Neural cell (in vitro differentiated cells): ENCODE measurements at regions not wholly inside any gene's neighbourhood (a gene's known extent, or its start where the extent isn't known, plus 50 kb on each side); places are given as distances from the start of the nearest gene placed in this dataset.

Source experiments
- CTCF ChIP-seq: fragments of 450-650 bp; IDR thresholded peaks from 2 replicates; pipeline ENCODE4 v1.5.1; 2014; ENCODE audit warnings: antibody characterized with exemption, mild to moderate bottlenecking, moderate library complexity; ENCODE audit not compliant: poor library complexity, severe bottlenecking
- EZH2 ChIP-seq: fragments of 200-600, 300-800 bp; shearing (Covaris generic), sonication (generic); IDR thresholded peaks from 2 replicates; pipeline ENCODE4 v1.6.1; 2014; ENCODE audit warnings: antibody characterized with exemption, low read length, borderline replicate concordance, mild to moderate bottlenecking; ENCODE audit not compliant: insufficient read depth, poor library complexity, severe bottlenecking
- MXI1 ChIP-seq: fragments of 450-650 bp; conservative IDR thresholded peaks from 2 replicates; pipeline ENCODE4 v1.6.1; 2014; ENCODE audit warnings: antibody characterized with exemption, mild to moderate bottlenecking; ENCODE audit not compliant: poor library complexity, severe bottlenecking
- POLR2AphosphoS5 ChIP-seq: IDR thresholded peaks from 2 replicates; pipeline ENCODE4 v1.6.1; 2012
- REST ChIP-seq: IDR thresholded peaks from 2 replicates; pipeline ENCODE4 v1.6.1; 2012; ENCODE audit warnings: borderline replicate concordance
- SMC3 ChIP-seq: fragments of 450-650 bp; conservative IDR thresholded peaks from 2 replicates; pipeline ENCODE4 v1.6.1; 2014; ENCODE audit warnings: antibody characterized with exemption, mild to moderate bottlenecking, moderate library complexity; ENCODE audit not compliant: poor library complexity
- TAF1 ChIP-seq: IDR thresholded peaks from 2 replicates; pipeline ENCODE4 v1.6.1; 2012; ENCODE audit warnings: low read depth

GRCh38 chr2:125561302-125561701 is 1094.7 kb upstream of the GYPC start:
- TF ChIP-seq CTCF (no peak), SMC3 (no peak), MXI1 (no peak), TAF1 (no peak), EZH2 (no peak), REST (no peak), POLR2AphosphoS5 (no peak)
